ENCODE measurements at regions not wholly inside any gene's neighbourhood (a gene's known extent, or its start where the extent isn't known, plus 50 kb on each side); places are given as distances from the start of the nearest gene placed in this dataset.

DNA sequence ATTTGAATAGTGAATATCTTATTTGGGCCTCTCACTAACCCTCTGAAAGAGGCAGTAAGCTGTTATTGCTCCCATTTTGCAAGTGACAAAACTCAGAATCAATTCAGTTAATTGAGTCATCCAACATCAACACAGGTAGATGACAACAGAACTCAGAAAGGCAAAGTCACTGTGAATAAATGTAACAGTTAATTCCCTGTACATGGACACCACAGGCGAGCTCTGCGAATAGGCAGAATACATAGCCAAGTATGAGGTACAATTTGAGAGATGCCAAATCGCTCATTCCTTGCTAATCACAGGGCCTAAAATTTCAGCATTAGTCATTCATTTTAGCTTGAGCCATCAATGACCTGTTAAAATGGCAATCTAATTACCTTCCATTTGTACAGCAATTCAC is 52.6 kb upstream of the HECTD2 start:
- no peaks in the 10 kb centered on the region for H3K36me3 Mint-ChIP-seq
- no peak overlapping the region for H3K4me3 Mint-ChIP-seq
- H3K9me3 Mint-ChIP-seq = peaks cover 0 to 11% (median 4%) of the 10 kb centered on the region in 9 donors
- POLR2A ChIA-PET = no interaction called here
- no peak for DNase-seq
- no peak for ATAC-seq
- no peaks in the 10 kb centered on the region for H3K4me1 Mint-ChIP-seq
- H3K27me3 Mint-ChIP-seq = peaks cover 27 to 59% (median 31%) of the 10 kb centered on the region in 5 donors
- no peak overlapping the region for H3K27ac Mint-ChIP-seq

Measured in naive thymus-derived CD8-positive, alpha-beta T cell (primary cell).